CD4-positive, alpha-beta T cell (primary cell): ENCODE measurements at regions not wholly inside any gene's neighbourhood (a gene's known extent, or its start where the extent isn't known, plus 50 kb on each side); places are given as distances from the start of the nearest gene placed in this dataset.

Experiments used
- ATAC-seq: fragments of 200-7000 bp; cut with Tn5 transposase; one replicate; pipeline ENCODE4 v1.10.0; 2022; ENCODE audit warnings: mild to moderate bottlenecking; ENCODE audit not compliant: poor library complexity
- CTCF ChIA-PET: fragments of 350-600 bp; sonication (Branson Sonifier 250); formaldehyde crosslinking; loops from one replicate; lab custom pipeline; 2021; ENCODE audit warnings: antibody characterized with exemption, inconsistent platforms; lab: Charles Lee
- POLR2A ChIA-PET: fragments of 350-600 bp; sonication (Branson Sonifier 250); formaldehyde crosslinking; loops from one replicate; lab custom pipeline; 2021; ENCODE audit warnings: antibody characterized with exemption, inconsistent platforms; lab: Charles Lee
- DNase-seq, 14 experiments: peaks; one replicate each; pipeline ENCODE4 v3.0.0-alpha.2; 2013 to 2020; ENCODE audit warnings: mixed read lengths in 2 of 14
- H3K27ac ChIP-seq, 2 donors: one replicate each; pipeline versions ENCODE4 v1.5.1 to v1.7.0; 2013; ENCODE audit warnings: low read length in 2 of 2, low read depth in 1 of 2, mild to moderate bottlenecking in 1 of 2
- H3K27me3 ChIP-seq, 2 experiments: 1 replicate in 1 of 2; 2 replicates in 1 of 2; pipeline versions ENCODE4 v1.6.1 to v1.7.0; 2013; ENCODE audit warnings: low read length in 2 of 2, control low read depth in 1 of 2, mild to moderate bottlenecking in 1 of 2, moderate library complexity in 1 of 2; ENCODE audit not compliant: insufficient read depth in 2 of 2, control insufficient read depth in 1 of 2
- H3K36me3 ChIP-seq: one replicate; pipeline ENCODE4 v1.6.1; 2013; ENCODE audit warnings: low read length, control low read depth; ENCODE audit not compliant: insufficient read depth
- H3K4me1 ChIP-seq: one replicate; pipeline ENCODE4 v1.6.1; 2013; ENCODE audit warnings: low read length, control low read depth; ENCODE audit not compliant: insufficient read depth
- H3K4me3 ChIP-seq: one replicate; pipeline ENCODE4 v1.5.1; 2013; ENCODE audit warnings: mild to moderate bottlenecking, low read length, moderate library complexity
- H3K9me3 ChIP-seq, 2 experiments: 1 replicate in 1 of 2; 2 replicates in 1 of 2; pipeline versions ENCODE4 v1.6.1 to v1.7.0; 2013; ENCODE audit warnings: low read length in 2 of 2, mild to moderate bottlenecking in 2 of 2, control low read depth in 1 of 2, moderate library complexity in 1 of 2; ENCODE audit not compliant: control insufficient read depth in 1 of 2, insufficient read depth in 1 of 2
- H3K27ac Mint-ChIP-seq: one replicate; pipeline ENCODE4 v1.8.0; 2020; ENCODE audit warnings: mixed read lengths
- H3K27me3 Mint-ChIP-seq: one replicate; pipeline ENCODE4 v1.8.0; 2021; ENCODE audit warnings: mixed read lengths
- H3K36me3 Mint-ChIP-seq: one replicate; pipeline ENCODE4 v1.8.0; 2021; ENCODE audit warnings: low read depth, mixed read lengths
- H3K4me1 Mint-ChIP-seq: one replicate; pipeline ENCODE4 v1.8.0; 2021; ENCODE audit warnings: low read depth, mixed read lengths
- H3K4me3 Mint-ChIP-seq: one replicate; pipeline ENCODE4 v1.8.0; 2020; ENCODE audit warnings: mild to moderate bottlenecking, mixed read lengths
- H3K9me3 Mint-ChIP-seq: one replicate; pipeline ENCODE4 v1.8.0; 2020; ENCODE audit warnings: mixed read lengths
- intact Hi-C, 2 experiments: fragments of 100-400 bp; cut with DNase I in 1 of 2; cut with micrococcal nuclease in 1 of 2; formaldehyde crosslinking; loops; one replicate each; pipeline versions ENCODE4 v1.15.1 to v1.9.0; 2023 to 2025; cut with DNase I, micrococcal nuclease
- TF ChIP-seq, protein P1 (sequence below): fragments of 200-600 bp; IDR thresholded peaks from one replicate; pipeline ENCODE4 v1.8.0; 2022; ENCODE audit warnings: antibody characterized with exemption, mild to moderate bottlenecking

- DNase-seq: no peak
- intact Hi-C loops: no loop called here
- Mint-ChIP-seq H3K4me3 (no peak overlapping the region), H3K27ac (no peak overlapping the region), H3K27me3 (no peaks in the 10 kb centered on the region), H3K4me1 (no peaks in the 10 kb centered on the region), H3K36me3 (no peaks in the 10 kb centered on the region), H3K9me3 (peaks cover 7% of the 10 kb centered on the region)
- Histone ChIP-seq H3K27ac (no peak overlapping the region), H3K36me3 (no peaks in the 10 kb centered on the region), H3K4me3 (no peak overlapping the region), H3K4me1 (no peaks in the 10 kb centered on the region), H3K27me3 (no peaks in the 10 kb centered on the region), H3K9me3 (peaks cover 0 to 12% of the 10 kb centered on the region in 2 experiments)
- ChIA-PET POLR2A (no interaction called here), CTCF (no interaction called here)
- TF ChIP-seq, protein P1, sequence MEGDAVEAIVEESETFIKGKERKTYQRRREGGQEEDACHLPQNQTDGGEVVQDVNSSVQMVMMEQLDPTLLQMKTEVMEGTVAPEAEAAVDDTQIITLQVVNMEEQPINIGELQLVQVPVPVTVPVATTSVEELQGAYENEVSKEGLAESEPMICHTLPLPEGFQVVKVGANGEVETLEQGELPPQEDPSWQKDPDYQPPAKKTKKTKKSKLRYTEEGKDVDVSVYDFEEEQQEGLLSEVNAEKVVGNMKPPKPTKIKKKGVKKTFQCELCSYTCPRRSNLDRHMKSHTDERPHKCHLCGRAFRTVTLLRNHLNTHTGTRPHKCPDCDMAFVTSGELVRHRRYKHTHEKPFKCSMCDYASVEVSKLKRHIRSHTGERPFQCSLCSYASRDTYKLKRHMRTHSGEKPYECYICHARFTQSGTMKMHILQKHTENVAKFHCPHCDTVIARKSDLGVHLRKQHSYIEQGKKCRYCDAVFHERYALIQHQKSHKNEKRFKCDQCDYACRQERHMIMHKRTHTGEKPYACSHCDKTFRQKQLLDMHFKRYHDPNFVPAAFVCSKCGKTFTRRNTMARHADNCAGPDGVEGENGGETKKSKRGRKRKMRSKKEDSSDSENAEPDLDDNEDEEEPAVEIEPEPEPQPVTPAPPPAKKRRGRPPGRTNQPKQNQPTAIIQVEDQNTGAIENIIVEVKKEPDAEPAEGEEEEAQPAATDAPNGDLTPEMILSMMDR: no peak
- no peak for ATAC-seq
Observed at GRCh38 chr2:77604953-77605929, 83.1 kb upstream of the LRRTM4 start.

DNA sequence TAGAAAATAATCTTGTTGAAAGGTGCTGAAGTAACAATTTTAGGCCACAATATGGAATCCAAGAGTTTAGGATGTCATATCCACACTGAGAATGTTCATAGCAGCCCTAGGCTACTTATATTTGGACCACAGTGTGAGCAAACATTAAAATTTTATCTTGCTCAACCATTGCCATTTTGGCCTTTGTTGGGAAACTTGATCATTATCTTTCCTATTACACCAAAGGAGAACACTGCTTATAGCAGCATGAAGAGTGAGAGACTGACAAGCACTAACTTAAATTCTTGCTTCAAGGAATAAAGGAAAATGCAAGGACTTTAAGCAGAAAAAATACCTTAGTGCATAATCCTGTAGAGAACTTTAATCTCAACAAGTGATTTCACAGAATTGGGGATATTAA lies 86.3 kb upstream of the LRRTM4 start:
- Histone ChIP-seq H3K27me3 (no peaks in the 10 kb centered on the region), H3K9me3 (peaks cover 0 to 30% of the 10 kb centered on the region in 2 experiments), H3K4me1 (no peaks in the 10 kb centered on the region), H3K4me3 (no peak overlapping the region), H3K27ac (no peak overlapping the region), H3K36me3 (no peaks in the 10 kb centered on the region)
- H3K27ac Mint-ChIP-seq: no peak overlapping the region
- DNase-seq (no peak), ATAC-seq (no peak)
- H3K27me3 Mint-ChIP-seq: no peaks in the 10 kb centered on the region
- H3K9me3 Mint-ChIP-seq: peaks cover 9% of the 10 kb centered on the region
- intact Hi-C loops: no loop called here
- no peaks in the 10 kb centered on the region for H3K4me1 Mint-ChIP-seq
- ChIA-PET CTCF (no interaction called here), POLR2A (no interaction called here)
- TF ChIP-seq, protein P1: no peak
- H3K36me3 Mint-ChIP-seq: no peaks in the 10 kb centered on the region
- H3K4me3 Mint-ChIP-seq: no peak overlapping the region

DNA sequence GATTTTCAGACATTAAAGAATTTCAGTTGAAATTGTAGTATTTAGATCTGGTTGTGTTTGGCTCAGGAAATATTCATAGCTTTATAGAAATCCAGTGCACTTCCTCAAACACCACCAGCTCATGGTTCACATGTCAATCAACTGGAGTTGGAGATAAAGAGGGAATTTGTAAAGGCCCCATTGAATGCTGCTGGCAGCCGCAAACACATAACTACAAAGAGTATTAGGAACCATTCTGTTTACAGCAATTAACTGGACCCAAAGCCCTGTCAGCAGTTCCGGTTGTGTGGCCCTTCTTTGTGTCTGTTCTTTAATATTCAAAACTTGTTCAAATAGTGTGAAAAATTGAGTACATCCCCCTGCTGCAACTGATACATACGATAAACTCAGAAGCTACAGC lies 107.4 kb upstream of the LRRTM4 start:
- H3K9me3 ChIP-seq: no peaks in the 10 kb centered on the region
- TF ChIP-seq, protein P1: no peak
- ChIA-PET CTCF (no interaction called here), POLR2A (no interaction called here)
- H3K27me3 Mint-ChIP-seq: no peaks in the 10 kb centered on the region
- H3K27ac ChIP-seq: no peak overlapping the region
- H3K36me3 Mint-ChIP-seq: no peaks in the 10 kb centered on the region
- no peak overlapping the region for H3K4me3 Mint-ChIP-seq
- ATAC-seq (no peak), DNase-seq (no peak)
- no peak overlapping the region for H3K4me3 ChIP-seq
- no peak overlapping the region for H3K27ac Mint-ChIP-seq
- no peaks in the 10 kb centered on the region for H3K4me1 ChIP-seq
- no peaks in the 10 kb centered on the region for H3K4me1 Mint-ChIP-seq
- no peaks in the 10 kb centered on the region for H3K27me3 ChIP-seq
- no peaks in the 10 kb centered on the region for H3K36me3 ChIP-seq
- intact Hi-C loops: no loop called here
- peaks cover 12% of the 10 kb centered on the region for H3K9me3 Mint-ChIP-seq
